GM13977 (cell line): ENCODE measurements at regions not wholly inside any gene's neighbourhood (a gene's known extent, or its start where the extent isn't known, plus 50 kb on each side); places are given as distances from the start of the nearest gene placed in this dataset.

ENCODE experiments used
- DNase-seq: peaks from one replicate; pipeline ENCODE4 v3.0.0; 2012; ENCODE audit warnings: low spot score
- in situ Hi-C: fragments of 300-500 bp; cut with MboI; formaldehyde crosslinking; loops from one replicate; pipeline ENCODE4 v1.12.0; 2022; ENCODE audit warnings: low sequenced_read_pairs, low pct_unique_long_range_greater_than_20kb, mixed read lengths, inconsistent platforms; ENCODE audit not compliant: unreplicated experiment
- TF ChIP-seq, protein P1 (sequence below): IDR thresholded peaks from 2 replicates; pipeline ENCODE4 v1.5.1; 2012; ENCODE audit warnings: mild to moderate bottlenecking, control low read depth; ENCODE audit not compliant: insufficient read depth; ENCODE audit errors: extremely low read depth, missing control alignments

DNA sequence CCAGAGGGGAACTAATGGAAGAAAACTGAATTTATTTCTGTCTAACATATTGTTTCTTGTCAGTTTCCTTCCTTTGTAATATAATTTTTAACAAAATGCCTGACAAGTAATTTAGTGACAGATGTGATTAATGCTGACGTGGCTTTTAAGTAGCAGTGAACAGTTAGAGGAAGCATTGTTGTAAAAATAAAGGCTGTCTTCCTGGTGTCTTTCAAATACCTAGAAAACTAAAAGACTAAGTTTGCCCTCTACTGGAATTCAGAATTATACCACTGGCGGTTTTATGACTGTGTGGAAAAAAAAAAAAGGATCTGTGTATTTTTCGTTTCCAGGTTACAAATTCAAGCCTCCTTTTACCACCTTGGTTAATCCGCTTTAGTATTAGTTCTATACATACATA lies 217.1 kb upstream of the DPP6 start:
- TF ChIP-seq, protein P1, sequence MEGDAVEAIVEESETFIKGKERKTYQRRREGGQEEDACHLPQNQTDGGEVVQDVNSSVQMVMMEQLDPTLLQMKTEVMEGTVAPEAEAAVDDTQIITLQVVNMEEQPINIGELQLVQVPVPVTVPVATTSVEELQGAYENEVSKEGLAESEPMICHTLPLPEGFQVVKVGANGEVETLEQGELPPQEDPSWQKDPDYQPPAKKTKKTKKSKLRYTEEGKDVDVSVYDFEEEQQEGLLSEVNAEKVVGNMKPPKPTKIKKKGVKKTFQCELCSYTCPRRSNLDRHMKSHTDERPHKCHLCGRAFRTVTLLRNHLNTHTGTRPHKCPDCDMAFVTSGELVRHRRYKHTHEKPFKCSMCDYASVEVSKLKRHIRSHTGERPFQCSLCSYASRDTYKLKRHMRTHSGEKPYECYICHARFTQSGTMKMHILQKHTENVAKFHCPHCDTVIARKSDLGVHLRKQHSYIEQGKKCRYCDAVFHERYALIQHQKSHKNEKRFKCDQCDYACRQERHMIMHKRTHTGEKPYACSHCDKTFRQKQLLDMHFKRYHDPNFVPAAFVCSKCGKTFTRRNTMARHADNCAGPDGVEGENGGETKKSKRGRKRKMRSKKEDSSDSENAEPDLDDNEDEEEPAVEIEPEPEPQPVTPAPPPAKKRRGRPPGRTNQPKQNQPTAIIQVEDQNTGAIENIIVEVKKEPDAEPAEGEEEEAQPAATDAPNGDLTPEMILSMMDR = no peak
- in situ Hi-C loops = no loop called here
- DNase-seq = no peak

GRCh38 chr7:153835712-153836265 lies 216.4 kb upstream of the DPP6 start:
- in situ Hi-C loops = no loop called here
- DNase-seq = no peak
- TF ChIP-seq, protein P1 = no peak

DNA sequence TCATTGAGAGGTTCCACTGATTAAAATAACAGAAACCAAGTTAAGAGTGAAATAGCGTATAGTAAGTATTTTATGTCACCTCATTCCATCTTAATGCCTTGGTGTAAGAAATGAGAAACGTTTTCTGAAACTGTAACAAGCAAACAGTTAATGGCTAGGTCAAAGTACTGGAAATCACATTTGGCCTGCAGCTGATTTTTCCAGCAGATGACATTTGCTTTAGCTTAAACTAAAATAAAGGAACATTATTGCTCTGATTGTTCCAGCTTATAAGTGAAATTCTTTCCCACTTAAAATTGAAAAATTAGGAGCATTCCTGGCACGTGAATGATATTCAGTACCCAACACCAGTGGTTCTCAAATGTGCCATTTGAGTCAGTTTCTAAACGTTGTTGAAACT lies 213.6 kb upstream of the DPP6 start:
- DNase-seq = no peak
- TF ChIP-seq, protein P1 = no peak
- in situ Hi-C loops = no loop called here

DNA sequence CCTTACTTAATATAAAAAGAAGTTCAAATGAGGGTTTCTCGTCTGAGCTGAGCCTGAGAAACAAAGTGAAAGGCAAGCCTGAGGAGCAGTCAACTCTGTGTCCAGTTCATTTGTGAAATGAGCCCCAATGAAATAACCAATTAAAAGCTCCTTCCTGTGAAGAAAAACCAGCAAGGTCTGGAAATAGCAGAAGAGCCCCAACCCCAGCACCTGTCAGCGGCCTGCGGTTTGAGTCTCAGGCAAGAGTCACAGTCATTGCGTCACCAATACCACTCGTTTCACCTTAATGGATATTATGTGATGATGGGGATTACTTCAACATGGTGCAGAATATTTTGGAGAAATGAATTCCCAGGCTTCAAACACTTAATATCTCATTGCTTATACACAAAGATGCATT lies 211.3 kb upstream of the DPP6 start:
- DNase-seq = no peak
- TF ChIP-seq, protein P1 = no peak
- in situ Hi-C loops = no loop called here

DNA sequence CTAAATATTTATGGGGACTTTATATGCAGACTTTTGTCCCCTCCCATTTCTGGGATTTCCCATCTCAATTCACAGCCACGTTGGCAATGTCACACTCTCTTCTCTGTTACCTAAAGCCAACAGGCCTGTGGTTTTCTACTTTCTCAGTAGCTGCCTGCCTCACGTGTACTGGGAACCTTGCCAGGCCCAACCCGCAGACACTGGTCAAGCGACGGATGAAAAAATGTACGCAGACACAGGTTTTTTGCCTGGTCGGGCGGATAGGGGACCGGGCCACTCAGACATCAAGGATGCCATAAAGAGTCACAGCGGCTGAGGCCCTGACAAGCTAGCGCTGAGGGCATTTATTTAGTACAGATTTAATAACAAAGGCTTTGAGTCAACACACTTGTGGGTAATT lies 204.4 kb upstream of the DPP6 start:
- TF ChIP-seq, protein P1 = no peak
- no peak for DNase-seq
- in situ Hi-C loops = no loop called here

DNA sequence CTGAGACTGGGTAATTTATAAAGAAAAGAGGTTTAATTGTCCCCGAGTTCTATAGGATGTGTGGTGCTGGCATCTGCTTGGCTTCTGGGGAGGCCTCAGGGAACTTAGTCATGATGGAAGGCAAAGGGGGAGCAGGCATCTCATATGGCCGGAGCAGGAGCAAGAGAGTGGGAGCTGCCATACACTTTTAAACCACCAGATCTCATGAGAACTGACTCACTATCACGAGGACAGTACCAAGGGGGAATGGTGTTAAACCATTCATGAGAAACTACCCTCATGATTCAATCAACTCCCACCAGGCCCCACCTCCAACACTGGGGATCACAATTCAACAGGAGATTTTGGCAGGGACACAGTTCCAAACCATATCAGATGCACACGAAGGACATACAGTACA lies 199.9 kb upstream of the DPP6 start:
- TF ChIP-seq, protein P1 = no peak
- in situ Hi-C loops = no loop called here
- DNase-seq = no peak

DNA sequence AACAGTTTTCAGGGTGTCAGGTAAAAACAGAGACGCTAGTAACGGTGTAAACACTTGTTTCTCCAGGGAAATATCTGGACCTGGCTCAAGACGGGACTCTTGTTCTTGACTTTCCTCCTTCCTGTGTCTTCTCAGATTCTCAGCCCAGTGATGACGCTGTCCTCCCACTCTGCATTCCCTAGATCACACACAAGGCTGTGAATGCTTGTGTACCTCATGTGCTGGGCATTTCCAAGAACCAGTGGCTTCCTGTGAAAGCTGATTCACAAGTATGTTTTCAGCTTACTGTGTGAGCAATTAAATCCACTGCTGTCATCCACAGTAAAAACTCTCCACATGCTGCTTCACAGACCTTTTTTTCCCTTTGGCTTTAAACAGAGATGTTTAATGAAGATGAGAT lies 193.8 kb upstream of the DPP6 start:
- no peak for DNase-seq
- TF ChIP-seq, protein P1 = no peak
- in situ Hi-C loops = no loop called here
